Breast epithelium (tissue), 3 donors: ENCODE measurements at regions not wholly inside any gene's neighbourhood (a gene's known extent, or its start where the extent isn't known, plus 50 kb on each side); places are given as distances from the start of the nearest gene placed in this dataset.

Experiments
- CTCF ChIP-seq, 3 donors: fragments of 450-650 bp; IDR thresholded peaks; one replicate each; pipeline ENCODE4 v1.5.1; 2016 to 2017; ENCODE audit warnings: antibody characterized with exemption in 3 of 3, mild to moderate bottlenecking in 3 of 3, moderate library complexity in 3 of 3
- POLR2A ChIP-seq: fragments of 450-650 bp; IDR thresholded peaks from one replicate; pipeline ENCODE4 v1.6.1; 2016; ENCODE audit warnings: antibody characterized with exemption, mild to moderate bottlenecking, moderate library complexity
- POLR2AphosphoS5 ChIP-seq, 3 donors: sonication (generic); formaldehyde crosslinking; IDR thresholded peaks; one replicate each; pipeline ENCODE4 v1.6.1; 2017; ENCODE audit warnings: antibody characterized with exemption in 3 of 3

DNA sequence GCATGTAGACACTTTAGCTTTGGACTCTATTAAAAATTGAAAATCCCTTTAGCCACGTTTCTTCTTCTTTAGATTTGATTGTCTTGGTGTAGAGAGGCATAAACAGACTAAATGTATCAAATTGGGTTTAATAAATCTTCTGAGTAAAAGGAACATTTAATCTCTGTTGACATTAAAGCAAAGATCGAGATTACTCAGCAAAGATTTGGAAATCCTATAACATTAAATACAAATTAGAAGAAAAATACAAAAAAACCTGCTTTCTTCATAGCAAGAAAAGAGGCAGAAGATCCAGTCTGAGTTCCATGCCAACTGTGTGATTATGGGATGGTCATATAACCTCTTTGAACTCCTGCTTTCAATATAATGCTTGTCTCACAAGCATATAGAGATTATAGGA lies 172.3 kb downstream of the GJA1 start:
- TF ChIP-seq CTCF (IDR thresholded peaks at IDR 0.05), result no peak
- TF ChIP-seq POLR2AphosphoS5 (IDR thresholded peaks at IDR 0.05), result no peak
- no peak for TF ChIP-seq POLR2A
